Trophoblast cell (in vitro differentiated cells and primary cell): ENCODE measurements at regions not wholly inside any gene's neighbourhood (a gene's known extent, or its start where the extent isn't known, plus 50 kb on each side); places are given as distances from the start of the nearest gene placed in this dataset.

Experiments used
- DNase-seq, 2 donors: peaks; one replicate each; pipeline ENCODE4 v3.0.0-alpha.2; 2016
- H2AFZ ChIP-seq: 2 replicates; pipeline ENCODE4 v1.6.1; 2013; ENCODE audit warnings: low read length, moderate library complexity, mild to moderate bottlenecking; ENCODE audit not compliant: insufficient read depth, poor library complexity
- H2AK5ac ChIP-seq: 2 replicates; pipeline ENCODE4 v1.6.1; 2013; ENCODE audit warnings: mild to moderate bottlenecking, low read length
- H2BK120ac ChIP-seq: 2 replicates; pipeline ENCODE4 v1.6.1; 2013; ENCODE audit warnings: low read length, mild to moderate bottlenecking, moderate library complexity; ENCODE audit not compliant: insufficient read depth, poor library complexity
- H2BK12ac ChIP-seq: 2 replicates; pipeline ENCODE4 v1.6.1; 2013; ENCODE audit warnings: mild to moderate bottlenecking, low read length, moderate library complexity
- H2BK5ac ChIP-seq: 2 replicates; pipeline ENCODE4 v1.6.1; 2013; ENCODE audit warnings: low read length, low read depth, moderate library complexity, mild to moderate bottlenecking; ENCODE audit not compliant: poor library complexity
- H3K14ac ChIP-seq: 2 replicates; pipeline ENCODE4 v1.6.1; 2013; ENCODE audit warnings: mild to moderate bottlenecking, low read length
- H3K18ac ChIP-seq: 2 replicates; pipeline ENCODE4 v1.6.1; 2013; ENCODE audit warnings: mild to moderate bottlenecking, low read length
- H3K23ac ChIP-seq: 2 replicates; pipeline ENCODE4 v1.6.1; 2013; ENCODE audit warnings: low read length
- H3K27ac ChIP-seq: 2 replicates; pipeline ENCODE4 v1.5.1; 2013; ENCODE audit warnings: low read depth, mild to moderate bottlenecking, inconsistent platforms, low read length, moderate library complexity
- H3K27me3 ChIP-seq: 2 replicates; pipeline ENCODE4 v1.6.1; 2013; ENCODE audit warnings: inconsistent platforms, mild to moderate bottlenecking, low read length, moderate library complexity; ENCODE audit not compliant: insufficient read depth
- H3K36me3 ChIP-seq, 2 experiments: 1 replicate in 1 of 2; 2 replicates in 1 of 2; pipeline ENCODE4 v1.6.1; 2013; ENCODE audit warnings: low read length in 2 of 2, mild to moderate bottlenecking in 2 of 2, moderate library complexity in 1 of 2; ENCODE audit not compliant: insufficient read depth in 2 of 2, control insufficient read depth in 1 of 2
- H3K4ac ChIP-seq: 2 replicates; pipeline ENCODE4 v1.6.1; 2013; ENCODE audit warnings: low read depth, mild to moderate bottlenecking, low read length, moderate library complexity
- H3K4me1 ChIP-seq, 2 experiments: 1 replicate in 1 of 2; 2 replicates in 1 of 2; pipeline ENCODE4 v1.6.1; 2013; ENCODE audit warnings: low read length in 2 of 2, mild to moderate bottlenecking in 2 of 2, moderate library complexity in 1 of 2; ENCODE audit not compliant: insufficient read depth in 2 of 2, control insufficient read depth in 1 of 2
- H3K4me2 ChIP-seq: 2 replicates; pipeline ENCODE4 v1.6.1; 2013; ENCODE audit warnings: inconsistent platforms, mild to moderate bottlenecking, low read length, moderate library complexity
- H3K4me3 ChIP-seq: 2 replicates; pipeline ENCODE4 v1.5.1; 2013; ENCODE audit warnings: mild to moderate bottlenecking, low read depth, low read length, inconsistent platforms
- H3K79me1 ChIP-seq: one replicate; pipeline ENCODE4 v1.6.1; 2013; ENCODE audit warnings: low read length
- H3K79me2 ChIP-seq: 2 replicates; pipeline ENCODE4 v1.6.1; 2013; ENCODE audit warnings: low read length, mild to moderate bottlenecking; ENCODE audit not compliant: control insufficient read depth, insufficient read depth, poor library complexity
- H3K9ac ChIP-seq: 2 replicates; pipeline ENCODE4 v1.6.1; 2013; ENCODE audit warnings: mild to moderate bottlenecking, low read length
- H3K9me3 ChIP-seq: 2 replicates; pipeline ENCODE4 v1.6.1; 2013; ENCODE audit warnings: low read depth, mild to moderate bottlenecking, control low read depth, inconsistent platforms, low read length; ENCODE audit not compliant: insufficient read depth
- H4K12ac ChIP-seq: 2 replicates; pipeline ENCODE4 v1.6.1; 2013; ENCODE audit warnings: low read depth, mild to moderate bottlenecking, low read length, moderate library complexity
- H4K8ac ChIP-seq: 2 replicates; pipeline ENCODE4 v1.6.1; 2013; ENCODE audit warnings: low read depth, mild to moderate bottlenecking, low read length, moderate library complexity
- H4K91ac ChIP-seq: one replicate; pipeline ENCODE4 v1.6.1; 2013; ENCODE audit warnings: low read depth, mild to moderate bottlenecking, low read length, moderate library complexity
- WGBS: extraction: QIAGEN DNeasy Blood & Tissue Kit; methylation state at CpG from one replicate; pipeline ENCODE4 v1.1.7; 2013; ENCODE audit warnings: missing lambda C conversion rate; ENCODE audit not compliant: insufficient read length, insufficient coverage; ENCODE audit errors: extremely low coverage; 5-methylcytosine and 5-hydroxymethylcytosine counted together

GRCh38 chr4:20575486-20575885, 124.8 kb upstream of the PACRGL start:
- no peak overlapping the region for H4K8ac ChIP-seq

GRCh38 chr4:20576861-20577260, 123.4 kb upstream of the PACRGL start:
- H3K27ac ChIP-seq: no peak overlapping the region
- no peaks in the 10 kb centered on the region for H3K9me3 ChIP-seq
- no peaks in the 10 kb centered on the region for H3K79me2 ChIP-seq
- H3K18ac ChIP-seq: no peak overlapping the region
- no peak overlapping the region for H2BK120ac ChIP-seq
- no peak overlapping the region for H4K91ac ChIP-seq
- H4K12ac ChIP-seq: no peak overlapping the region
- H3K23ac ChIP-seq: no peak overlapping the region
- no peaks in the 10 kb centered on the region for H3K4me1 ChIP-seq
- no peak overlapping the region for H3K4ac ChIP-seq
- H4K8ac ChIP-seq: no peak overlapping the region
- H3K36me3 ChIP-seq: no peaks in the 10 kb centered on the region
- no peak overlapping the region for H2BK12ac ChIP-seq
- H3K79me1 ChIP-seq: no peaks in the 10 kb centered on the region
- H2BK5ac ChIP-seq: no peak overlapping the region
- peak in 1 of 2 donors; percentile 33 for DNase-seq
- H3K4me3 ChIP-seq: no peak overlapping the region
- no peak overlapping the region for H3K14ac ChIP-seq
- H3K27me3 ChIP-seq: no peaks in the 10 kb centered on the region
- H3K9ac ChIP-seq: no peak overlapping the region
- H3K4me2 ChIP-seq: no peak overlapping the region
- H2AK5ac ChIP-seq: no peak overlapping the region
- H2AFZ ChIP-seq: no peak overlapping the region

More at GRCh38 chr4:20575486-20575885, 124.8 kb upstream of the PACRGL start:
- no peak overlapping the region for H3K27ac ChIP-seq
- WGBS: no CpG with 5 or more reads among the region's 5 CpGs
- no peak overlapping the region for H3K9ac ChIP-seq
- H2BK120ac ChIP-seq: no peak overlapping the region
- no peak overlapping the region for H2BK12ac ChIP-seq
- no peak overlapping the region for H4K12ac ChIP-seq
- no peak overlapping the region for H3K14ac ChIP-seq
- no peaks in the 10 kb centered on the region for H3K9me3 ChIP-seq
- no peak overlapping the region for H3K23ac ChIP-seq
- H3K4me3 ChIP-seq: no peak overlapping the region
- H4K91ac ChIP-seq: no peak overlapping the region
- H3K4ac ChIP-seq: no peak overlapping the region
- no peak overlapping the region for H2AFZ ChIP-seq
- H3K4me2 ChIP-seq: no peak overlapping the region
- H3K36me3 ChIP-seq: no peaks in the 10 kb centered on the region
- no peak for DNase-seq
- H3K4me1 ChIP-seq: no peaks in the 10 kb centered on the region
- H3K27me3 ChIP-seq: no peaks in the 10 kb centered on the region
- H3K79me2 ChIP-seq: no peaks in the 10 kb centered on the region
- H2BK5ac ChIP-seq: no peak overlapping the region
- H3K79me1 ChIP-seq: no peaks in the 10 kb centered on the region
- no peak overlapping the region for H3K18ac ChIP-seq
- H2AK5ac ChIP-seq: no peak overlapping the region

GRCh38 chr4:20577702-20578101, 122.6 kb upstream of the PACRGL start:
- H4K91ac ChIP-seq: no peak overlapping the region
- H3K23ac ChIP-seq: no peak overlapping the region
- no peaks in the 10 kb centered on the region for H3K36me3 ChIP-seq
- no peak overlapping the region for H2AK5ac ChIP-seq
- no peak overlapping the region for H3K9ac ChIP-seq
- H3K18ac ChIP-seq: no peak overlapping the region
- H3K9me3 ChIP-seq: no peaks in the 10 kb centered on the region
- no peaks in the 10 kb centered on the region for H3K79me1 ChIP-seq
- H2BK120ac ChIP-seq: no peak overlapping the region
- H2BK12ac ChIP-seq: no peak overlapping the region
- H4K12ac ChIP-seq: no peak overlapping the region
- WGBS: no CpG with 5 or more reads among the region's 2 CpGs
- H3K27ac ChIP-seq: no peak overlapping the region
- no peak overlapping the region for H3K4me3 ChIP-seq
- no peak overlapping the region for H2AFZ ChIP-seq
- no peaks in the 10 kb centered on the region for H3K27me3 ChIP-seq
- no peak overlapping the region for H3K4ac ChIP-seq
- H3K14ac ChIP-seq: no peak overlapping the region
- H3K4me1 ChIP-seq: no peaks in the 10 kb centered on the region
- H4K8ac ChIP-seq: no peak overlapping the region
- no peak overlapping the region for H2BK5ac ChIP-seq
- no peak overlapping the region for H3K4me2 ChIP-seq
- no peaks in the 10 kb centered on the region for H3K79me2 ChIP-seq
- no peak for DNase-seq

GRCh38 chr4:20580907-20581306, 119.4 kb upstream of the PACRGL start:
- no peak overlapping the region for H4K91ac ChIP-seq
- no peak overlapping the region for H3K9ac ChIP-seq
- no peak overlapping the region for H3K18ac ChIP-seq
- no peak overlapping the region for H3K4me2 ChIP-seq
- H3K79me1 ChIP-seq: no peaks in the 10 kb centered on the region
- H3K36me3 ChIP-seq: no peaks in the 10 kb centered on the region
- H2AK5ac ChIP-seq: no peak overlapping the region
- 100% methylated on average over 1 of the region's 2 CpGs for WGBS
- H3K4me1 ChIP-seq: no peaks in the 10 kb centered on the region
- no peak overlapping the region for H4K12ac ChIP-seq
- H3K4ac ChIP-seq: no peak overlapping the region
- H2AFZ ChIP-seq: no peak overlapping the region
- no peaks in the 10 kb centered on the region for H3K27me3 ChIP-seq
- H2BK120ac ChIP-seq: no peak overlapping the region
- H2BK5ac ChIP-seq: no peak overlapping the region
- H3K27ac ChIP-seq: no peak overlapping the region
- no peak overlapping the region for H3K14ac ChIP-seq
- H3K4me3 ChIP-seq: no peak overlapping the region
- H3K23ac ChIP-seq: no peak overlapping the region
- H3K79me2 ChIP-seq: no peaks in the 10 kb centered on the region
- H2BK12ac ChIP-seq: no peak overlapping the region
- no peak overlapping the region for H4K8ac ChIP-seq
- no peaks in the 10 kb centered on the region for H3K9me3 ChIP-seq
- DNase-seq: no peak
